Fibroblast of upper back skin (primary cell): ENCODE measurements at regions not wholly inside any gene's neighbourhood (a gene's known extent, or its start where the extent isn't known, plus 50 kb on each side); places are given as distances from the start of the nearest gene placed in this dataset.
A peak's percentile ranks its signal among the peaks of the same experiment; 100 is the strongest.
"Not testable (repeated sequence)": the region's sequence is repeated elsewhere in the genome, so short reads cannot be mapped to it uniquely, and the experiment has no call there.

Experiments used
- DNase-seq: peaks from one replicate; pipeline ENCODE4 v3.0.0-alpha.2; 2013

GRCh38 chr3:15993660-15994059, 180.8 kb upstream of the GALNT15 start:
- not testable (repeated sequence) for DNase-seq

DNA sequence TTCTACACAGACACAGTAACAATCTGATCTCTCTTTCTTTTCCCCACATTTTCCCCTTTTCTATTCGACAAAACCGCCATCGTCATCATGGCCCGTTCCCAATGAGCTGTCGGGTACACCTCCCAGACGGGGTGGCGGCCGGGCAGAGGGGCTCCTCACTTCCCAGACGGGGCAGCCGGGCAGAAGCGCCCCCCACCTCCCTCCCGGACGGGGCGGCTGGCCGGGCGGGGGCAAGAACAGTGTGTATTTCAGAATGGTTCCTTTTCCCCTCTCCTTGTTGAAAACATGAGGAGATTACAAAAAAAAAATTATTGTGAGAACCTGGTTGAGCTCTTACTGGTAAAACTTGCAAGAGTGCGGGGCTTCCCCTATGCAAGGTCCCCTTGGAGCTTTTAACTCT, 178.0 kb upstream of the GALNT15 start:
- not testable (repeated sequence) for DNase-seq

DNA sequence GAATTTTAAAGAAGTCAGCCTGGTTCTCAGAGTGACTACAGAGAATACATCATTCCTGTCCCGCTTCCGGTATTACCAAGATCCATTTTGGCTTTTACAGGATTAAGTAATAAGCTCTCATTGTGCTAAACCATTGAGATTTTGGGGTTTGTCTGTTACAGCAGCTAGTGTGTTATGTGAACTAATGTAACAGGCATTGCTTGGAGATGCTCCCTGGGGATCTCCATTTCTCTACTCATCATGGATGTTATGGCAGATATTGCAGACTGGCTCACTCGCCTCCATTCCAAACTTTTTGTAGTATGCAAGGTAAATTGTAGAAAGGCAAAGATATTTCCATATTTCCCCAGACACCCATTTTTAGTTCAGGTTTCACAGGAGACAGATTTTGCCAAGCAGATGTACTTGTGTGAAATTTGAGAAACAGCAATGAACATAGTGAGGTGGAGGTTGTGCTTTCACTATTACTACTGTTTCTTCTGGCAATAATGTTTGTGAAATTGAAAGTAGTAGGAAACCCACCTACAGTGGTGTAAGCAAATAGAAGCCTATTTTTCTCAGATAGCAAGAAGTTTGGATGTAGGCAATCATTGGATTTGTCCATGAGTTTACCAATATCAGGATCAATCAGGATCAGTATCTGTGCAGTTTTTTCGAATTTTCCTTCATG, 177.1 kb upstream of the GALNT15 start:
- DNase-seq, result no peak

DNA sequence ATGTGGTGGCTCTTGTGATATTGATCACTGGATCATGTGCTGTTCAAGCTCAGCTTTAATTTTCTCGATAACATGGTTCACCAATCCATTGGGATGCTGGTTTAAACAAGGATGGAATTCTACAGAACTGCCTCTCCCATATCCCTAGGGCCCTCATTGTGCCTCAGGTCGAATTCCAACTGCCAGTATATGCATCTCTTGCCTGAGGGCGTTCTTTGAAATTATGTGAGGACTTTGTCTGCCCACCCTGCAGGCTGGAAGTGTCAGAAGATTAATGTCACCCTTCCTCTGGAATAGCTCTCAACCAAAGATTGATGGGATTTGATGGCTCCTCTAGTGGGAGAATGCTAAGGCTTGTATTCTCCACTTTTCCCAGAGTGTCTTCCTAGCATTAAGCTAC, 175.6 kb upstream of the GALNT15 start:
- DNase-seq, result no peak

DNA sequence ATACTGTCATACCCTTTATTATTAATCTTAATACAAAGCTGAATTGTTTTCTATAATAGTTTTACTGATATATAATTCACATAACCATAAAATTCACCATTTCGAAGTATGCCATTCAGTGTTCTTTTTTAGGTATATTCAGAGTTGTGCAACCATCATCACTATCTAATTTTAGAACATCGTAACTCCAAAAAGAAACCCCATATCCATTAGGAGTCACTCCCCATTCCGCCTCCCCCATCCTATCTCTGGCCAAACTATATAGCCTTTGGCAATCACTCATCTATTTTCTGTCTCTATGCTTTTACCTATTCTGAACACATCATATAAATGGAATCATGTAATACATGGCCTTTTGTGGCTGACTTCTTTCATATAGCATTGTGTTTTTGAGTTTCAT, 169.7 kb upstream of the GALNT15 start:
- DNase-seq, result no peak

DNA sequence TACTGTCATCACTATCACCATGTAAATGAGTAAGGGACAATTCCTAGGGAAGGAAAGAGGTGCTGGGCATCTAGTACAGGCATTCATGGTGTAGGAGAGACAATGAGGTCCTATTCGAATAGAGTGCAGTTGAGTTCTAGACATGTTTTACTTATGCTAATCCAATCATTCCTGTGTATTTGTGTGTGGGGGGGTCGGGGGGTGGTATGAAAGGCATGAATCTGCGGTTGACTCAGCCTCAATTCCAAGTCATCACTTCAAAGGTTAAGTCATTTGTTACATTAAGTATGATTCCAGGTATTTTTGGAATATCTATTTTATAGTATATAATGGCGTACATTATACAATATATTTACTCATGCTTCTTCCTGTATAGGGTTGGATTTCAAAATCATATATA, 163.1 kb upstream of the GALNT15 start:
- DNase-seq, result peak; percentile 68

DNA sequence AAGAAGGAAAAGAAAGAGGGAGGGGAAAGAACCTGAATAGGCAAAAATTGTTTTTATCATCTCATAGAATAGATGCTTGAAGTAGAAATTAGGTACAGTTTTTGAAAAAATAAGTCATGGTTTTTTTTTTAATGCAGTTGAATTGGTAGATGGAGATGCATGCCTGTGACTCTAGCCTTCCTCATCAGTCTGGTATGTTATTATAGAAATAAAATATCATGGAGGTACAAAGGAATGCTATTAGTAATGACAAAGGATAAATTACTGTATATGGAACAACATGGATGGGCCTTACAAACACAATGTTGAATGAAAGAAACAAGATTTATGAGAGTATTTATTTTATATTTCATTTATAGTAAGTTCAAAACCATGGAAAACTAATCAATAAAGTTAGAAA, 162.4 kb upstream of the GALNT15 start:
- DNase-seq, result peak; percentile 85

DNA sequence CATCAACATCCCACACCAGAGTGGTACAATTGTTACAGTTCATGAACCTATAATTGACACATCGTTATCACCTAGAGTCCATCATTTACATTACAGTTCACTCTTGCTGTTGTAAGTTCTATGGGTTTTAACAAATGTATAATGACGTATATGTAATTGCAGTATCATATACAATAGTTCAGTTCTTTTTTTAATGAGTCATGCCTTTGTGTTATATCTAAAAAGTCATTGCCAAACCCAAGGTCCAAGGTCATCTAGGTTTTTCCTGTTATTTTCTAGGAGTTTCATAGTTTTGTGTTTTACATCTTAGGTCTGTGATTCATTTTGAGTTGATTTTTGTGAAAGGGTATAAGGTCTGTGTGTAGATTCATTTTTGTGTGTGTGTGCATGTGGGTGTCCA, 160.9 kb upstream of the GALNT15 start:
- DNase-seq, result peak; percentile 57

DNA sequence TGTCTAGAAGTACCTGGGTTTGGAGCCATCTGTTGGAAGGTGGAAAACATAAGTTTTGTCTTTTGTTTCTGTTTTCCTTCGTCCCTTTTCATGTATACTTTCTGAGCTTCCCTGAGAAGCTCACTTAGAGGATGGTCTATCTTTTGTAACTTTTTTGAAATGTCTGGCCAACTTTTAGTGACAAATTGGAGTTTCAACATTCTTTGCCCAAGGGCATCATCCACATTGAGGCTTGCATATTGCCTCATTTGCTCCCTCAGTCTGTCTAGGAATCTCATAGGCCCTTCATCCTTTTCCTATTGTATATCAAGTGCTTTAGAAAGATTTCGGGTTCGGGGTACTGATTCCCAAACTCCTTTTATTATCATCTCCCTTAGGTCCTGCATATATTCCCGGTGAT, 152.7 kb upstream of the GALNT15 start:
- DNase-seq, result not testable (repeated sequence)

DNA sequence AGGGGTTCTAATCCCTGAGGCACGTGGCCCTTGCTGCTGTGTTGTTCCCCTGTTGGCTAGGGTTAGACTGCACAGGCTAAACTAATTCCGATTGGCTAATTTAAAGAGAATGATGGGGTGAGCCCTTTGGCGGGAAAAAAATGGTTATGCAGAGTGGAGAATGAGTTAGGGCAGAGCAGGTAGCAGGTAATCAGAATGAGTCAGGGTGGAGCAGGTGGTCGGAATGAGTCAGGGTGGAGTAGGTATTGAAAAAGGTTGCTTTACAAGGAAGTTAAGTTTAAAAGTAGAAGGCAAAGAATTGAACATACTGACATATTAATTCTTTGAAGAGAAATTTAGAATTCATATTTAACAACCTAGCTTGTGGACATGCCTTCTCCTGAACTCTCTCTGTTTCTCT, 150.6 kb upstream of the GALNT15 start:
- DNase-seq, result not testable (repeated sequence)

DNA sequence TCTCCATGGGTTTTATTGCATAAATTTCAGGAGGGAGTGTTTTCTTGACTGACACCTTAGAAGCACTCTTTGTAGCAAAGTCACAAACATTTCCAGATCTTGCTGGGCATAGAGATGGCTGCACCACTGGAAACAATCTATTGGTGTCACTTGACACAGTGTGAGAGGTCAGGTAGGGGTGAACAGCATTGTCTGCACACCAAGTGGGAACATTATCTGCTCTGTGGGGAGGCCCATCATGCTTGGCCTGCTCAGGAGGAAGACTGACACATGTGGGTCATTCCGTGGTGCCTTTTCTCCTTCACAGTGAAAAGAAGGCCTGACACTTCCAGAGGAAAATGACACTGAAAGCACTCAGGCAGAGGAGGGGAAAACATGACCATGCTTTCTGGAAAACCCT, 149.9 kb upstream of the GALNT15 start:
- DNase-seq, result no peak

DNA sequence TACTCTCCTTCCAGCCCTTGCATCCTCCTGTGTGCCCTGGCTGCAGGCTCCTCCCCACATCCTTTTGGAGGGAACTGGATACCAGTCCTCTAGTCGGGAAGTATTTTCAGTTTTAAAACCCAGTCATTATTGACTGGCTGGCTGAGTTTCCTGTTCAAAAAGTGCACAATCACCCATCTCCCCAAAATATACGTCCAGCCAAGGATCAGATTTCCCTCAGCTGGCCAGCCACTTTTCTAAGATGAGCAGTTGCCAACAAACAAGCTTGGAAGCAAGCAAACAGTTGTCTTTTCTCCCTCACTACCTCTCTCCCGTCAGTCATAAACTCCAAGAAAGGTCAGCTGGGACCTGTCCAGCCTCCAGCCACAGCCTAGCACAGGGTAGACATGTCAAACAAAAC, 147.7 kb upstream of the GALNT15 start:
- DNase-seq, result no peak

GRCh38 chr3:16028604-16029003, 145.9 kb upstream of the GALNT15 start:
- DNase-seq, result peak; percentile 85

DNA sequence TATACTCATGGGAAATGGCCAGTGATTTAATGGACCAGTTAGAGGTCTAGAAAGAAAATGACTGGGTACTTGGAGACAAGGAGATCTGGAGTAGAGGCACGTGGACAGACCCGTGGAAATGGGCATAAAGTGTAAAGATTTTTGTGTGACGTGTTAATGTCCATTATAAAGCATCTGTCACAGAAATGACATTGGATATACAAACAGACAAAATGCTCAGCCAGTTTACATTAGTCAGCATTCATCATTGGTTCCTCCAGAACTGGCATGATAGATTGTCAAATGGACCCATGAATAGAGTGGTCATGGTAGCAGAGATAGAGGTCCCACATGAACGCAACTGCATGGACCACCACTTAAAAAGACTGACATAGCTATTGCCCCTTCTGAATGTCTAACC, 144.1 kb upstream of the GALNT15 start:
- no peak for DNase-seq

DNA sequence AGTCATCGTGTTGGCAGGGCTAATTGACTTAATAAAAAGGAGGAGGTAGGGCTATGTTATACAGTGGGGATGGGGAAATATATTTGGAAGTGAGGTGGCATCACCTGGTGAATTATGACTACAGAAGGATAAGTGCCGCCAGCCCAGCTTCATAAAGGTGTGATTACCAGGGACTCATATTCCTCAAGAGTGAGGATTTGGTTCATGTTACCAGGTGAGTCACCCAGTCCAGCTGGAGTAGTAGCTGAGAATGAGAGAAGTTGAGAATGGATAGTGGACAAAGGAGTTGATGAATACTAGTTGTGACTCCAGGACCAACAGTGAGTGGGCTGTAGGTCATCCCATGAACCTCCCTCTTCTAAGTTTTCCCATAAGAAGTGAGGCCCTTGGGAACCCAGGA, 143.0 kb upstream of the GALNT15 start:
- DNase-seq, result no peak

DNA sequence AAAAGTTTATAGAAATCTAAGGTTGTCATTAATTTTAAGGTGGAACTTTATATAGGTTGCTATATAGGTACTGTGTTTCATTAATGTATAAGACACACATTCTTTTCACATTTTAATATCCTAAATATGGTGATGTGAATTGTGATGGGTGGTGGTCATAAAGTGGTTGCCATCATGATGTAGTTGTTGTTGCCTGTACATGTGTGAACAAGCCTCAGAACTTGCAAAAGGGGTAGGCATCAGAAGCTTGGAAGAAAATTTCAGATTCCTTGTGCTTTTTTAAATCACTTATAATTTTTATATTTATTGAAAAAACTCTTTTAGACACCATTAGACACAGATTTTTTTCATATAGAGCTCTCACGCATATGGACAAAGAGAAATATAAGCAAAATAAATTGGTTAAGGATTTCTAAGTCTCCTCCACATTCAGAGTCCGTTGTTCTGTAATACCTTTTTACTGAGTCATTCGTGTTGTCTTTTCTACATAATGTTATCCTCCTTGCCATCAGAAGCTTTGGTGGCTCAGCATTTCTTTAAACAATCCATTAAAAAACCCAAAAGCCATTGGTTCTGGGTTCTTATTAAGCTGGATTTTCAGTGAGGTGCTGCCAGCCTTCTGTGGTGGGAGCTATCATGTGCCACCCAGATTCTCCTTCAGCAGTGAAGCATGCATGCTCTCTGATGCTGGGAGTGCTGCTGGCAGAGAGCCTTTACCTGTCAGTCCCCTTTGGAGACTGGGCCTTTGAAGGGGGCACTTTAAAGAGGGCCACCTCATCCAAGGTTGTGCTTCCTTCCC, 140.4 kb upstream of the GALNT15 start:
- peak; percentile 57 for DNase-seq

DNA sequence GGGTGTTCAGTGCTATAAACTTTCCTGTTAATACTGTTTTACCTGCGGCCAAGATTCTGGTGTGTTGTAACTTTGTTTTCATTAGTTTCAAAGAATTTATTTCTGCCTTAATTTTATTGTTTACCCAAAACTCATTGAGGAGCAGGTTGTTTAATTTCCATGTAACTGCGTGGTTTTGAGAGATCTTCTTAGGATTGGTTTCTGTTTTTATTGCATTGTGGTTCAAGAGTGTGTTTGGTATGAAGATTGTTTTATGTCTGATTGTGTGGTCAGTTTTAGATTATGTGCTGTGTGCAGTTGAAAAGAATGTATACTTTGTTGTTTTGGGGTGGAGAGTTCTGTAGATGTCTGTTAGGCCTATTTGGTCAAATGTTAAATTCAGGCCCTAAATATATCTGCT, 133.5 kb upstream of the GALNT15 start:
- no peak for DNase-seq

- DNase-seq, result peak; percentile 84
Measured at GRCh38 chr3:16048435-16049318, 125.8 kb upstream of the GALNT15 start.

GRCh38 chr3:16050641-16051467, 123.6 kb upstream of the GALNT15 start:
- peak; percentile 49 for DNase-seq

GRCh38 chr3:16051691-16052090, 122.8 kb upstream of the GALNT15 start:
- DNase-seq, result peak; percentile 51

DNA sequence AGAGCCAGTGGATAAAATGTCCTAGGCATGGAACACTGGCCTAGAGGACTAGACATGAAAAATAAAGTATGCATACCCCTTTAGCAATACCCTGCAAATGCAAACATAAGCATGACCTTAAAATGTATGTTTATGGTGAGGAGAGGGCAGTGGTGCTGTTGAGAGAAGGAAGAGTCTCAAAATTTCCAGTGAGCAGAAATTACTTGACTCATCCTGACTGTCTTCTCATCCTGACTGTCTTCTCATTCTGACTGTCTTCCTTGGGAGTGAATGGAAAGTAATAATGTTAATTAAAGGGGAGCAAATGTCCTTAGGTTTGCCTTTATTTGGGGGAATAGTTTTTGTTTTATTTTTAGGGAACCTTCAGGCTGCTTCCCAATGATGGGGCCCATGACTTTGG, 121.5 kb upstream of the GALNT15 start:
- DNase-seq, result no peak

DNA sequence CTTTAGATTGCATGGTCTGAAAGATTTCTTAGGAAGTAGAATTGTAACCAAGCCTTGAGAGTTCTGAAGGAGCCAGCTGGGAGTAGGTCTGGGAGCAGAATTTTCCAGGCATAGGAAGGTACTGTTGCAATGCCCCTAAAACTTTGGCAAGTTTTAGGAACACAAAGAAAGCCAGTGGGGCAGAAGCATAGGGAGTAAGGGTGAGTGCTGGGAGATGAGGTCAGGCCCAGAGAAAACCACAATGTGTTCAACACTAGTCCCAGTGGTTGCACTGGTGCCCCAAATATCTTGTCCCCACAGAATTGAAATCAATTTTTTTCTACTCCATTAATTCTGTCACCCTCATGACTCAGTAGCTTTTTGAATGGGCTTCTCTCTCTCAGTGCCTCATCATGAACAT, 120.7 kb upstream of the GALNT15 start:
- DNase-seq, result no peak
